ENCODE measurements at regions not wholly inside any gene's neighbourhood (a gene's known extent, or its start where the extent isn't known, plus 50 kb on each side); places are given as distances from the start of the nearest gene placed in this dataset.
"Not testable (repeated sequence)": the region's sequence is repeated elsewhere in the genome, so short reads cannot be mapped to it uniquely, and the experiment has no call there.

DNA sequence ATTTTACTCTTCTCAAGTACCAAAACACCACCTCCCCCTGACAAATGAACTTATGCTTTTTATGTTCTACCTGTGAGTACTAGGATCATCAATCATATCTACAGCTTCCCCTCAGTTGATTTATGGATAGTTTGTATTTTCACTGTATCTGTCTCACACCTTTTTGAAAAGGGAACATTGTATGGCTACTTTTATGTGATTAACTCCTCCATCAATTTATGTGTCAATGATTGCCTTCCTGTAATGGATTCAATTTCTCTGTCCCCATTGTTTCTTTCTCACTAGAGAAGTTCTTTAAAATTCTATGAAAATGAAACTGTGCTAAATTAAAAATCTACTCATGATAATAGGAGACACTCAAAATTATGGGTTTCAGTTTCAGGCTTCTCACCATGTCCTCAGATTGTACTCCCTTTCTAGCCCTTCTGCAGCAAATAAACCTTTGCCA lies 935.0 kb downstream of the TRIB2 start:
- DNase-seq, result no peak

GRCh38 chr2:13652531-13653313 lies 936.0 kb downstream of the TRIB2 start:
- no peak for DNase-seq

- peak; percentile 1 for DNase-seq
Observed at GRCh38 chr2:13654416-13654815, 937.7 kb downstream of the TRIB2 start.

DNA sequence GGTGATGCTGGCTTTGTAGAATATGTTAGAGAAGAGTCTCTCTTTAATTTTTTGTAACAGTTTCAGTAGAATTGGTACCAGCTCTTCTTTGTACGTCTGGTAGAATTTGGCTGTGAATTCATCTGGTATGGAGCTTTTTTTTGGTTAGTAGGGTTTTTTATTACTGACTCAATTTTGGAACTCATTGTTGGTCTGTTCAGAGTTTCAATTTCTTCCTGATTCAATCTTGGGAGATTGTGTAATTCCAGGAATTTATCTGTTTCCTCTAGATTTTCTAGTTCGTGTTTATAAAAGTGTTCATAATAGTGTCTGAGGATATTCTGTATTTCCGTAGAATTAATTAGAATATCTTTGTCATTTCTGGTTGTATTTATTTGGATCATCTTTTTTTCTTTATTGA lies 943.5 kb downstream of the TRIB2 start:
- no peak for DNase-seq

DNA sequence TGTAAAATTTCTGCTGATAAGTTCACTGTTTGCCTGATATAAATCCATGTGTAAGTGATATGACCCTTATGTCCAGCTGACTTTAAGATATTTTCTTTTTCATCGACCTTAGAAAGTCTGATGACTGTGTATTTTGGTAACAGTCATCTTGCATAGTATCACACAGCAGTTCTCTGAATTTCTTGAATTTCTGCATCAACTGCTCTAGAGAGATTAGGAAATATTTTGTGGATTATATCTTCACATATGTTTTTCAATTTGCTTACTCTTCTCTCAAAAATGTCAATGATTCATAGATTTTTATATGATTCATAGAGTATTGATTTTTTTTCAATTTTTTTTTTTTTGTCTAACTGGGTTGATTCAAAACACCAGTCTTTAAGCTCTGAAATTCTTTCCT lies 945.3 kb downstream of the TRIB2 start:
- DNase-seq, result no peak

GRCh38 chr2:13666582-13667414 lies 950.1 kb downstream of the TRIB2 start:
- DNase-seq, result no peak

GRCh38 chr2:13667415-13667757 lies 950.6 kb downstream of the TRIB2 start:
- DNase-seq, result no peak

DNA sequence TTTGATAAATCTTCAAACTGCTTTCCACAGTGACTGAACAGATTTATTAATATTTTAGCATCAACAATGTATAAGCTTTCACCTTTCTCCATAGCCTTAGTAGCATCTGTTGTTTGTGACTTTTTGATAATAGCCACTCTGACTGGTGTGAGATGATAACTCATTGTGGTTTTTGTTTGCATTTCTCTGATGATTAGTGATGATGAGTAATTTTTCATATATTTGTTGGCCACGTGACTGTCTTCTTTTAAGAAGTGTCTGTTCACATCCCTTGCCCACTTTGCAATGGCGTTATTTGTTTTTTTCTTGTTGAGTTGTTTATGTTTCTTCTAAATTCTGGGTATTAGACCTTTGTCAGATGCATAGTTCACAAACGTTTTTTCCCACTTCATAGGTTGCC lies 952.9 kb downstream of the TRIB2 start:
- DNase-seq, result no peak

GRCh38 chr2:13673821-13674220 lies 957.1 kb downstream of the TRIB2 start:
- not testable (repeated sequence) for DNase-seq

DNA sequence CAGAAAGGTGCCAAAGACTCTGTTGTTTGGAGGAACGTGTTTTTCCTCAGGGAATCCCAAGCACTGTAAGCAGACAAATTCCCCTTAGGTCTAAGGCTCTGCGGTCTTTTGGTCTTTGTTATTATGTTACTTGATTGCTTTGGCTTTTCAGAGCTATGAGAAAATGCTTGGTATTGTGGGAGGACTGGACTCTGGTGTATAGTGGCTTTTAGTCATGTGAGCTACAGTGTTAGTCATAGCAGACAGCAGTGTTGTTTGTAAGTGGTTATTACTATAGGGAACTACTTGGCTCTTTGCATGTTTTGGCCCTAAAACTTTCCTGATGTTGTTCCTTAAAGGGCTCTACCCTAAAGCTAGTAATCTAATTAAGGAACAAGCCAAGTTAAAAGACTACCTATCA lies 956.2 kb upstream of the LRATD1 start:
- no peak for DNase-seq

- DNase-seq, result no peak
Observed at GRCh38 chr2:13681936-13682335, 950.6 kb upstream of the LRATD1 start.

- peak; percentile 2 for DNase-seq
Observed at GRCh38 chr2:13682540-13683272, 949.8 kb upstream of the LRATD1 start.

GRCh38 chr2:13686262-13686661 lies 946.3 kb upstream of the LRATD1 start:
- no peak for DNase-seq

GRCh38 chr2:13694673-13695072 lies 937.8 kb upstream of the LRATD1 start:
- no peak for DNase-seq

GRCh38 chr2:13696601-13697000 lies 935.9 kb upstream of the LRATD1 start:
- DNase-seq, result no peak

DNA sequence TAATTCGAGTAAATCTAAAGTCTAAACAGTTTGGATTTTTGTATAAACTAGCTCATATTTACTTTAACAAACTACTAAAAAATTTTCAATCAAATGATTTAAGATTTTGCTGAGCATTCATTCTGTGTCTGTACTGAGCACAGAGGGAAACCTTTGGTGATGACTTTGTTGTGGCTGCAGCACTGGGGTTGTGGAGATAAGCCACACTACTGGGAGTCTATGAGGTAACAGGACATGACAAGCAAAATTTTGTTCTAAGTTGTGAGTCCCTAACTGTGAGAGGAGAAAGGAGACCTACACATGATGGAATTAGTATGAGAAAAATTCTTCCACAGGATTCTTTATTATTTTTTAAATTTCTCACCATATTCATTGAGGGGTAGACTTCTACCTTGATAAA lies 933.7 kb upstream of the LRATD1 start:
- DNase-seq, result no peak

DNA sequence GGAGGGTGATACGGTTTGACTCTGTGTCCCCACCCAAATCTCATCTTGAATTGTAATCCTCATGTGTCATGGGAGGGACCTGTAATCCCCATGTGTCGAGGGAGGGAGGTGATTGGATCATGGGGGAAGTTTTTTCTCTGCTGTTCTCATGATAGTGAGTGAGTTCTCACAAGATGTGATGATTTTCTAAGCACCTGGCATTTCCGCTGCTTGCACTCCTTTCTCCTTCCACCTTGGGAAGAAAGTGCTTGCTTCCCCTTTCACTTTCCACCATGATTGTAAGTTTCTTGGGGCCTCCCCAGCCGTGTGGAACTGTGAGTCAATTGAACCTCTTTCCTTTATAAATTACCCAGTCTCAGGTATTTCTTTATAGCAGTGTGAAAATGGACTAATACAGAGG lies 932.6 kb upstream of the LRATD1 start:
- not testable (repeated sequence) for DNase-seq

GRCh38 chr2:13711154-13711553 lies 921.4 kb upstream of the LRATD1 start:
- DNase-seq, result no peak

DNA sequence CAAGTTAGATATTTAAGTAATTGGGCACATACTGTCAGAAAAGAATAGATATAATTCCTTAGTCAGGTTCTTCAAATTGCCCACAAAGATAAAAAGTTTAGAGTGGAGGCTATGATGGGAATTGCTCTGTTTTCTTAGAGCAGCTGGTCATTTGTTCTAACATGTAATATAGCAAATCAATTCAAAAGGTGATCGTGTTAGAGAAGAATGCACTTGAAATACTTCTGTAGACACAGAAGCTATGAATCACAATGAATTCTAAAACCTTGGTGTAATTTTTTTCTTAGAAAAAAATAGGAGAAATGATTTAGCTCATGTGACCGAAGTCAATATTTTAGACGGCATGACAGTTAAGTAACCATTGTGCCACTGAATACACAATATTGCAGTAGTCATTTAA lies 918.1 kb upstream of the LRATD1 start:
- no peak for DNase-seq

- no peak for DNase-seq
Observed at GRCh38 chr2:13725945-13726344, 906.6 kb upstream of the LRATD1 start.

DNA sequence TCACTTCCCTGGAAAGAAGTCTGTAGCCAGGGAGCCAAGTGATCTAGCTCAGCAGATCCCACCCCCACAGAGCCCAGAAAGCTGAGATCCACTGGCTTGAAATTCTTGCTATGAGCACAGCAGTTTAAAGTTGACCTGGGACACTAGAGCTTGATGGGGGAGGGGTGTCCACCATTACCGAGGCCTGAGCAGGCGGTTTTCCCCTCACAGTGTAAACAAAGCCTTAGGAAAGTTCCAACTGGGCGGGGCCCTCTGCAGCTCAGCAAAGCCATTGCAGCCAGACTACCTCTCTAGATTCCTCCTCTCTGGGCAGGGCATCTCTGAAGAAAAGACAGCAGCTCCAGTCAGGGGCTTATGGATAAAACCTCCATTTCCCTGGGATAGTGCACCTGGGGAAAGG lies 887.2 kb upstream of the LRATD1 start:
- no peak for DNase-seq

GRCh38 chr2:13751955-13752354 lies 880.6 kb upstream of the LRATD1 start:
- DNase-seq, result no peak

DNA sequence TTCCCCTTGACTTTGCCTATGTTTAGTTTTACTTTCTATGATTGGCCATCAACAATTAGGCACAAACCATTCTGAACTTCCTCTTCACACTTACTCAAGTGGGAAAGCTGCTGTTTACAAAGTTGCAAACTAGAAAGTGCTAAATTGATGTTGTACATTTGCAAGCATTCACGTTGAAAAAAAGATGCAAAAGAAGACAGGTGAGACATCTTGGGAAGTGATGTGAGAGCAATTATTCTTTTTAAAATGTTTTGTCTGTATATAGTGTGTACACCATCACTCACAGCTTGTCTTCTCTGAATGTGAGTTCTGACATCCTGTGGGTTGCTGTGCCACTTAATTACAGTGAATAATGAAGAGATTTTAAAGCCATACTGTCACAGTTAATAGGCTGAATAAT lies 874.1 kb upstream of the LRATD1 start:
- DNase-seq, result no peak

GRCh38 chr2:13768274-13768673 lies 864.2 kb upstream of the LRATD1 start:
- DNase-seq, result no peak

Data from DMS 273 treated with DMSO at 0.1 percent for 48 hours (cell line).